RPMI7951 (cell line): ENCODE measurements at regions not wholly inside any gene's neighbourhood (a gene's known extent, or its start where the extent isn't known, plus 50 kb on each side); places are given as distances from the start of the nearest gene placed in this dataset.

Experiments
- DNase-seq: peaks from one replicate; pipeline ENCODE4 v3.0.0-alpha.2; 2012; ENCODE audit warnings: low read depth

DNA sequence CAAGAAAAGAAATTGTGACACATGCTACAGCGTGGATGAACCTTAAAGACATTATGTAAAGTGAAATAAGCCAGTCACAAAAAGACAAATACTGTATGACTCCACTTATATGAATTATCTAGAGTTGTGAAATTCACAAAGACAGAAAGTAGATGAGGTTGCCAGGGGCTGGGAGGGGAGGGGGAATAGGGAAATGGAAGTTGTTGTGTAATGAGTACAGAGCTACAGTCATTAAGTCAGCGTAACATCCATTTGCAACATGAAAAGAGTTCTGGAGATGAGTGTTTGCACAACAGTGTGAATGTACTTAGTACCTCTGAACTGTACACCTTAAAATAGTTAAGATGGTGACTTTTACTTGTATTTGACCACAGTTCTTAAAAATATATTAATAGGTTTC lies 112.1 kb upstream of the CDK1 start:
- no peak for DNase-seq

DNA sequence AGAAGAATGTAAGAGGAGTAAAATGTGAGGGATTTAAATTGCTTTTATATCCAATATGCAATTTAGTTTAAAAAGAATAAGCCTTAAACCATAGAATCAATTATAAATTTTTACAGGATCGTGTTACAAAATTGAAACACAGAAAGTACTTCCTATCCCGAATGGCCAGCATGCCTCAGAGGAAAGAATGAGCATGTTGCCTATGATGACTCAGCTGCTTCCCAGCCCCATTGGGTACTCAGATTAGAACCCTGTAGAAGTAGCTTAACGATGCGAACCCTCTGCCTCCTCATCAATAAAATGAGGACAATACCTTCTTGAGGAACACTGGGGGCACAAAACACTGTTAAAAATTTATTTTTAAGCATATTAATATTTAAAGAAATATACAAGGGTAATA lies 113.4 kb upstream of the CDK1 start:
- DNase-seq = peak; percentile 45

DNA sequence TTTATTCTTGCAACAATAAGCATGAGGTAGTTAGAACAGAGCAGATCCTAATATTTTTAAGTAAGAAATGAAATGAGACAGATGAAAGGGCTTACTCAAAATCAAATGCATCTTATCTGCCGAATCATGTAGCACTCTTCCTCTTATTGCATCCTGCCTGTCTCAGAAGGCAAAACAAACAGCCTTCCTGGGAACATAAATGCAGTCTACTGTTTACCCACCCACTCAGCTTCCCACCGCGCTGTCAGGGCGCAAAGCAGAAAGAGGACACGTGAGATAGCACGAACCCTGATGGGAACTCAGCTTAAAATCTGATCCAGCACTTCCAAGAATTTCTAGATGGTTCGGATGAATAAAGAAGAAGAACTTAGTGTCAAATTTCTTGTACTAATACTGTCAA lies 114.4 kb upstream of the CDK1 start:
- peak; percentile 17 for DNase-seq

DNA sequence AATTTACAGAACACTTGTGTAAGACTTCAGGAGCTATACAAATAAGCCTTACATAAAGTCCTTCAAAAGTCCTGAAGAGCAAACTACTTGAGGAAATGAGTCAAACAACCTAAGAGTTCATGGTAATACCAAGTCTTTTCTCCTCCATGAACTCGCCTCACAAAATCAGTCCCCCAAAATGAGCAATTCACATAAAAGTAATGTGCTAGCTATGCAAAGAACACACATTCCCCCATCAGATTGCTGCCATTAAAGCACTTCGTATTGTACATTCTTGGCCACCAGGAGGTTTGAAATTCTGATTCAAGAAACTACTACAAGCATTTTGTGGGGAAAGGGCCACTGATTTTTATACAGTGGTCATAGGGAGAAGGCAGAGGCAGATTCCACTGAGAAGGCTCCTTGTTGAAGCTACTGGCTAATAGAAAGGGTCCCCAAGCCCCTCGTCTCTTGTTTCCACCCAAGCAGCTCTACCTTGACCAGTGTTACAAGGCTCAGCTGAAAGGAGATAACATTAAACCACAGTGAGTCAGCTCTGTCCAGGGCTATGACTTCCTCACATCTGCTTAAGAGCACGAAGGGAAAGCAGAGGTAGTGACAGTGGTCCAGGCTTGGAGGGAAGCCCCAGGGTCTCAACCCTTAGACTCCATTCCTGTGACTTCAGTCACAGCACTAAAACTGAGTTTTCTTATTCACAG lies 115.2 kb upstream of the CDK1 start:
- DNase-seq = peak; percentile 75

DNA sequence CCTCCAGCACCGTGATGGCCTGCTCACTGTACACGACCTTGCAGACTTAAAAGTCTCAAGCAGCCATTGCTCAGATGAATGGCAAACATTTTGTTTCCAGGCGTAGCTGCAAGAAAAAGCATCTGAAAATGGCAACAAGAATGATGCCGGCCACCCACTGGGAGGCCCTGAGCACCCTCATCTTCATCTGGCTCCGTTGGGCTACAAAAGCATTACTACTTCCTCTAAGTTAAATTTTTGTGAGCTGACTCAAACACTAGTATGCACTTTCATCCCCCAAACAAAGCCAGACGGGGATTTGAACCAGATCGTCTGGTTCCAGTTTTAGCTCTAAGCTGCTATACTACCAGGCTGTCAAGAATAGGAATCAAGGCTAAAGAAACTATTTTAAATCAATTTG lies 116.6 kb upstream of the CDK1 start:
- peak; percentile 80 for DNase-seq

DNA sequence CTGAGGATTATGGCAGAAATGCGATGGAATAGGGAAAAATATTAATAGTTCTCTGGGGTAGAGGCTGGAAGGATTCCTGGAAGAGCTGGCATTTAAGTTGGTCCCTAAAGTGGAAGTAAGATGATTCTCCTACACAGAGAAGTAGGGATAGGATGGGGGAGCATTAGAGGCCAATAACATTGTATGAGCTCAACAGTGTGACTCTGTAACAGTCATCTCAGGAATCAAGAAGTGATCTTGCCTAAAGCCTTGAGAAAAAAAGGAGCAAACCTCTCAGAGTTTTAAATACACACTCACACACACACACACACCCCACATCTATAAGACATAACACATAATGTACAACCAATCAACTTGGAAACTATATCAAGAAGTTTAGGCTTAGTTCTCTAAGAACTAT lies 117.7 kb upstream of the CDK1 start:
- no peak for DNase-seq

DNA sequence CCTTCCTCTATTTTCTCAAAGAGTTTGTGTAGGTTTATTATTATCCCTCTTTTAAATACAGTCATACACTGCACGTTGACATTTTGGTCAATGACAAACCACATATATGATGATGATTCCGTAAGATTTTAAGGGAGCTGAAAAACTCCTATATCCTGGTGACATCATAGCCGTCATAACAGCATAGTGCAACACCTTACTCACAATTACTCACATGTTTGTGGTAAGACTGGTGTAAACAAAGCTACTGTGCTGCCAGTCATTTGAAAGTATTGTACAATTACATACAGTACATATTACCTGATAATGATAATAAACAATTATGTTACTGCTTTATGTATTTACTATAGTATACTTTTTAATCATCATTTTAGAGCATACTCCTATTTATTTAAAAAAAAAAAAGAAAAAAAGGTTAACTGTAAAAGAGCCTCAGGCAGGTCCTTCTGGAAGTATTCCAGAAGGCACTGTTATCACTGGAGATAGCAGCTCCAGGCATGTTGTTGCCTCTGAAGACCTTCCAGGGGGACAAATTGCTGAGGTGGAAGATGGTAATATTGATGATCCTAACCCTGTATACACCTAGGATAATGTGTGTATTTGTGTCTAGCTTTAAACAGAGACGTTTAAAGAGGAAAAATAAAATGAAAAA lies 123.3 kb upstream of the CDK1 start:
- peak; percentile 44 for DNase-seq

DNA sequence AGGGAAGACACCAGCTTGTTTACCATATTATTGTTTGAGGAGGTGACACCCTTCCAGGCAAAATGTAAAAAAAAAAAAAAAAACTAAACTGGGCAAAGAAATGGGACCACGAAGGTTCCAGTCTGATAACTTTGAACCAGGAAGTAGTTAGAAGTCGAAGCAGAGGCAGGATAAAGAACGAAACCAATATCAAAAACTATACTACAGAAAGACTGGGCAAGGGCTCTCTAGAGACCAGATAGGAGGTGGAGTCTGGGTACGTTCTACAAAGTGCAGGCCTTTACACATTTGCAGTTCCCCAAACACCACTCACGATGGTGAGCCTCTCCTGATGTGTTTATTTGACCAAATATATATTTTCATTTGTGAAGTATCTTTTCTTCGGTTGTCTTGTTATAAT lies 125.7 kb upstream of the CDK1 start:
- DNase-seq = no peak

DNA sequence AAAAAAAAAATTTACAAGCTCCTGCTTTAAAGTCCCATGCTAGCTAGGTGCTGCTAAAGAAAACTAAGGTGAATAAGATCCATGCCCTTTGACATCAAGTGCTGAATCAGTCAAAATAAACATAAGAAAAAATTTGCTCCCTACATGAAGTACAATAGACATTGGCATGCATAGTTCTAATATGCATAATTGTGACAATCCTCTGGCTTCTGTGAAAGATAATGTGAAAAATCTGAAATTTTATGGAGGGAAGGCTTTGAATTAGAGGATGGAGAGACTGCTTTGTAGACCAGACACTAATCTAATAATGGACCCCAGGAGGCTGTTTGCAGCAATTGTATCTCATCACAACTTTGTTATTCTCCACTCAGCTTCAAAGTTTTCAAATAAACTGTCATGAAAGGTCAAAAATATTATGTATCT lies 127.9 kb upstream of the CDK1 start:
- DNase-seq = no peak

DNA sequence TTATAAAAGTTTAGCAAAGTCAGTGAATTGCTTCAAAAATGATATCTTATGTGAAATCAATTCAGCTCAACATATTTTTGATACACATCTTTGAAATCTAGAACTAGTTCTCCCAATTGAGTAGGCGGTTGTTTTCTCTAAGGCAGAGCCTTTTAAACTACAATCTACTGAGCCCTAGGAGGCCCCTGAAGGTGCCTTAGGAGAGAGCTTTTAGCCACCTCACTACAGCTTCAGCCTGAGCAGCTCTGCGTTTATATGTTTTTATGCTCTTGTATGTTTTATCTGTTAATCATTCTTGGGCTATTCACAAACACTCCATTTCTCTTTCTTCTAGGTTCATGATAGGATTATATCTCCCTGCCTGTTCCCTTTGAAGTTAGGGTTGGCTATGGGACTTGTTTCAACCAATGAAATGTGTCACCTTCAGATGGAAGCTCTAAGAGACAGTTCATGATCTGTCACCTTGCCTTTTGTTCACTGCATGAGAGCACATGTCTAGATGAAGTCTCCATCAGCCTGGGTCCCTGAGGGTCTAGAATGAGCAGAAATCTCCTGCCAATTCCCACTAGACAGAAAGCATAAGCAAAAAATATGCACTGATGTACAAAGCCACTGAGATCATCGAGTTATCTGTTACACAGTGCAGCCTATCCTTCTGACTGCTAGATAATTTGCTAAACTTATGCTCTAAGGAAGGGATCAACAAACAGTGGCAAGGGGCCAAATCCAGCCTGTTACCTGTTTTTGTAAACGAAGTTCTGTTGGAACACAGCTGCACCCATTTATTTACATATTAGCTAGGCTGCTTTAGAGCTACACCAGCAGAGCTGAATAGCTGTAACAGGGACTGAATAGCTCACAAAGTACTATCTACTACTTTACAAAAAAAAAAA lies 128.5 kb upstream of the CDK1 start:
- DNase-seq = no peak

DNA sequence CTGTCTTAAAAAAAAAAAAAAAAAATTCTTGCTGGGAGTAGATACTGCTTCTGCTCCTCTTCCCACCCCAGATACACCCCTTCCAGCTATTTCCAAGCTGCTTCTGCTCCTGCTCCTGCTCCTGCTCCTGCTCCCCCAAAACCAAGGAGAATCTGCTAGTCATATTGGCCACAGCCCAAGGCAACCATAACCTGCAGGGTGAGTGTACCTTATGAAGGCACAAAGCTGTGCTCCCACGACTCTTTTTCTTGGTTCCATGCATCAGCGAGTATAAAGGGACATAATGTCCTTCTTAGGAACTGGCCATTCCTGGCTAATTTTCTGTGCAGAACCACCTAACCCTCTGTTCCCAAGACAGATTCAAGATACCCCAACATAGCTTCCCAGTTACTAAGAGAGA lies 129.5 kb upstream of the CDK1 start:
- DNase-seq = no peak

DNA sequence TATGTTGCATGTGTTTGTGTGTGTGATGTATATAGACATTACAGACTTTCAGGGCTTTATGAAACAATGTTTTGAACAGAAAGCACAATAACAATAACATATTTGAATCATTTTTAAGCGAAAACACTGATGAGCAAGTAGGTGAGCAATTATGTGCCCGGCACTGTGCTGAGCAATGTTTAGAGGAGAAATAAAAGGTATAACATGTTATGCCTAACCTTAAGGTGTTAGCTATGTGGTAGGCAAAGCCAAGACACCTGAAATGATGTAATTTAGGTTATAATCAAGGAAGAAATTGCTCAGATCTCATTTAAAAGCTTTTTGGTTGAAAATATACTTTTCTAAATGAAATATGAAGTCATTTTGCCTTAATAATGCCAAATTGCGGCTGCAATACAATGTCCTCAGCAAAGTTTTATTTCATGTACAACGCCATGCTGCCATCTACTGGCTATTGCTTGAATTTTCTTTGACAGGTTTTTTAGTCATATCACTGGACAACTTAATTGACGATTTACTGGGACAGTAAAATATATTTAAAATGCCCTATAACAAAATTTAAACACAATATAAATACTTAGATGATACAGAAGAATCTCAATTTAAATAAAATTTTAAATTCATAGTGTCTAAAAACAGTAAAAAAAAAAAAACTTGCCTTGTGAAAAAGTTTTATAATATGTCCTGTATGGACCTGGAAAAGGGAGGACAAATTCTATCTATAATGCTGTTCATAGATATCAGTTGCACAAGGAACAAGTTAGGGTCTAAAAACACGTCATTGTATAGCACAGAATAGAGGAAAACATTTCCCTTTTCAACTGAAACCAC lies 131.1 kb upstream of the CDK1 start:
- peak; percentile 51 for DNase-seq

DNA sequence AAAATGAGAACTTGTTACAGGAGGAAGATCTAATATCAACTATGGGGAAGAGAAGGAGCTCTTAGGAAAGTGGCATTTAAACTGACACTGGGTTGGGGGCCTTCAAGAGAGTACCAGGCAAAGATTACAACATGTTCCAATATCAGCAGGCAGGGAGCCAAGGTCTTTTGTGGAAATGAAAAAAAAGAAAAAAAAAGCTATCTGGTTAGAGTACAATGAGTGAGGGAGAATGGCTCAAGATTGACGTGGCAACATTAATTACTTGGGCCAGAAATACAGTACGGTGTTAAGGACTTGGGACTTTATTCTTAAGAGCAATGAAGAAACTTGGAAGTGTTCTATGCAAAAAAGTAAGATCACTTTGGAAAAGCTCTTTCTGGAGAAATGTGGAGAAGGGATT lies 132.3 kb upstream of the CDK1 start:
- no peak for DNase-seq

DNA sequence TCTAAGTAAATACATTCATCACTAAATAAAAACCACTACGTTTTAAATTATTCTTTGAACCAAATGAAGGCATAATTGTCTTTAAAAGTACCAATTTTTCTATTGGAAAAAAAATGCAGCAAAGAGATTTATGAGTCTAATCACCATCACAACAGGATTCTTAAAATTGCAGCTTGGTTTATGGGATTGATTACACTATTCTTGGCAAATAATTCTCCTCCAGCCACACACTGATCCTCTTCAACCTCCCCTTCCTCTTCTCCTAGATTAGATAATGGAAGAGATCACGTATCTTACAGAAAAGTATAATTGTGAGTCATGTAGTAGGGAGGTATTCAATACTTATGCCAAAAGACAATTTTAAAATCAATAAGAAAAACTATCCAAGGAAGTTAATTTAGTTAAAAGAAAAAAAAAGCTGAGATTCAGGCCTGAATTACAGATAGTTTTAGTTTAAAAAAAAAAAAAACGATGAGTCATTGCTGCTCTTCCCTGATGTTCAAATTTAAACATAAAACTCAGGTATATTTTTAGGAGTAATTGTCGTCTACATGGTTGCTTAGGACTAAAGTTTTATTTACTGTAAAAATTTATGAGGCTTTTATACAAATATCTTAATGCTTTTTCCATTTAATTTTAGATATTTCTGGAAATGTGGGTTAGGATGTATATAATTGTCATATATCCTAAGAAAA lies 133.7 kb upstream of the CDK1 start:
- no peak for DNase-seq

DNA sequence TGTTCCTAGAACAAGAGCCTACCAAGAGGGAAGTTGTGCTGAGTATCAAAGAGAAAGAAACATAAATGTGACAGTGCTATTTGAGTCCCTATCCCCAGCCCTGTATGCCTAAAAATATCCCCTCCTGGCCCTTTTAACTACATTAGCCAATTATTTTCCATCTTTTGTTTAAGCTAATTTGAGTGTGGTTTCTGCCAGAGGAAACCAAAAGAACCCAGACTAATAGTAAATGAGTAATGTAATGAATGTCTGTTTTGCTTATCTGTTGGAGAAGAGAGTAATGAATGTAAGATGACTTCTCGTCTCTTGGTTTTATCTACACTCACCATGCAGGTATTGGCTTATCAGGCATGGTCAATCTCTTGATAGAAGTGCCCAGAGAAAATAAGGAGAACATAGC lies 134.4 kb upstream of the CDK1 start:
- no peak for DNase-seq

DNA sequence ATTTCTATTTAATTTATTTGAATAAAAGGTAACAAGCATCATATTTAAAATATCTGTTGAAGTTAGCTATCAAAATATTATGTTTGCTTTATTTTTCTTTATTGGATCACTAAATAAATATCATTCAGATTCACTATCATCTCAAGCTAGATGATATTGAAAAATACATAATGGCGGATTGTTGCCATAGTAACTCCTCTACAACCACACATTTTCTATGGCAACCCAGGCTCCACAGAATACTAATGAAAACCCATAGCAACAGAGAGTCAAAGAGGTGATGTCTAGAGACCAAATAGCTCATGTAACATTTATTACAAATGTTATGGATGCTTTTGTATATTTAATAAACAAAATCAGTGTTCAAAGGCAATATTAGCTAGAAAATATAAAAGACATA lies 148.9 kb upstream of the CDK1 start:
- DNase-seq = no peak

DNA sequence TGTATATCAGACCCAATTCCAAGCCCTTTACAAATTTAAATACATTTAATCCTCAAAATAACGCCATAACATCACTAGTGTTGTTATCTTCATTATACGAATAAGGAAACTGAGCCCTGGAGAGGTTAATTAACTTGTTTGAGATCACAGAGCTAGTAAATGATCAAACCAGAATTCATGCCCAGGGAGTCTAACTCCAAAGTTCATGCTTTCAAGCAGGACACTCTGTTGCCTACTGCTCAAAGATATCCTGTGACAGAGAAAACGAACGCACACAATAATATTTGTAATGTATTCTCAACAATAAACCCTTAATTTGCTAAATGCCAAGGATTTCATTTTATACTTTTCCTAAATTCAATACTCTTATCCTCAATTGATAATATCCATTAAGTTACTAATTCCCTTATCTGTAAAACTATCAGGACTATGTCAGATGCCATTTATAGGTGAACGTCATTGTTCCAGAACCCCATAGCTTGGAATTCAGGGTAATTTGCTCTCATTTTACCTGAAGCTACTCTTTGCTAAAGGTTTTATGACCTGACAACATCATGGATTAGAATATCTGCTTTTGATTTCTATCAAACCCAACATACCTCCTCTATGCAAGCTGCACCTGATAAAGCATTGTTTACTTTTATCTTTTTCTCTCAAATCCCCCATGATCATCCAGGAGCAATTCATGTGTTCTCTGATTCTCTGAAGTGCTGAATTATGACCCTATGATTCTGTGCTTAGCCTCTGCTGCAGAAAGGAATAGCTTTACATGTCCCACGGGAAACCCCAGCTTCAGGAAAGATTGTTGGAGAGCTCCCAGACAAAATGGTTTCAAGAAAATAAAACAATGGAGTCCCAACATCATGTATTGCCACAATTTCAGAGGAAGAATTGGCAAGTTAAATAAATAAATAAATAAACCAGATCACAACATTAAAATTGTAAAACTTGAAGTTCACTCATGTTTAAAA lies 150.2 kb upstream of the CDK1 start:
- DNase-seq = no peak

DNA sequence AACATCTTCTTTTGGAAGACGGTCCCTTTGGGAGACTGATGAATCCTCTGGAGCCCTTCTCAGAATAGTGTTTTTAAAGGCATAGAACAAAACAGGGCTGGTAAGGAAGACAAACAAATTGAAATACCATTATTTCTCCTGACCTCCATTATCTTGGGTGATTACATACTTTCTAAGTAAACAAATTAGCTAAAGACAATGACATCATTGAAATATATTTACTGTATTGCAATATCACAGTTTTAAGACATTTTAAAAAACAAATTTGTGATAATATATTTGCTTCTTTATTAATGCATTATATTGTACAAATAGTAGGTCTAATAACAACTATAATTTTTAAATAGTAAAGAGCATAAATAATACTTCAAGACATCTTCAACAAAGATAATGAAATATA lies 152.2 kb upstream of the CDK1 start:
- DNase-seq = no peak

DNA sequence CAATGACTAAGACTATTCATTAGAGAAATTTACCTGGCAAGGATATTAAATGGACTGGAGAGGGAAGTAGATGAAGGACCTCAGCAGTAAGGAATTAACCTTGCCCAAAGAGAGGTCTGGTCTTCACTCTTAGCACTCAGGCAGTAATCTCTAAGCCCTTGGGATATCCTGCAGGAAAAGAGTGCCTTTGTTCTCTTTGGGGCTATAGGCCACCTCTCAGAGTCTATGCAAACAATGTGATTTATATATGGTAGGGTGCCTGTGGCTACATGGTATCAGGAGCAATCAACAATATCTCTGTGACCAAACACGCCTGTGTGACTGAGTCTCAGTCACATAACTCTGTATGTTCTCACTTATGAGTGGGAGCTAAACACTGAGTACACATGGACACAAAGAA lies 154.7 kb upstream of the CDK1 start:
- DNase-seq = no peak

DNA sequence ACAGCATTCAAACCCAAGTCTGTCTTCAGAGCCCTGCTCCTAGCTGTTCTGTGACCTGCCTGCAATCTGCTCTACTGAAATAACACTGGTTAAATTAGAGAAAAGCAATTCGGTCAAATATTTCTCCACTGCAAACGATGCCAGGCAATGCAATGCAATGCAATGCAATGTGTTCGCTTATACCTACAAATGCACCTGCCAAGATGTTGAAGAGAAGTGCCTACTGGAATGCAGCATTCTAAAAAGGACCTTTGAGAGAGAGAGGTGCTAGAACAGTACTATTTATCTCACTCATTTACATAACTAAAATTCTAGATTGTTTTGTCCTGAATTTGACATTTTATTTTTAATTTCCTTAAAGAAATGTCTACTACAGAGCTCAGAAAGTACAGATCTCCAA lies 157.3 kb upstream of the CDK1 start:
- DNase-seq = no peak
